Heart right ventricle (tissue), 16 donors: ENCODE measurements at regions not wholly inside any gene's neighbourhood (a gene's known extent, or its start where the extent isn't known, plus 50 kb on each side); places are given as distances from the start of the nearest gene placed in this dataset.

Experiments used
- ATAC-seq, 8 donors: fragments of 200-7000 bp; cut with Tn5 transposase; one replicate each; pipeline ENCODE4 v1.9.1; 2020; ENCODE audit warnings: mild to moderate bottlenecking in 8 of 8, moderate library complexity in 8 of 8, moderate number of reproducible peaks in 1 of 8
- DNase-seq, 2 donors: peaks; one replicate each; pipeline ENCODE4 v3.0.0-alpha.2; 2020
- H3K27ac ChIP-seq, 10 donors: fragments of 200-600 bp; sonication (generic) in 2 of 10; one replicate each; pipeline versions ENCODE4 v1.5.0 to v1.8.0; 2020 to 2022; ENCODE audit warnings: mild to moderate bottlenecking in 3 of 10
- H3K27me3 ChIP-seq, 7 donors: fragments of 200-600 bp; one replicate each; pipeline ENCODE4 v1.8.0; 2021 to 2022; ENCODE audit warnings: mild to moderate bottlenecking in 2 of 7
- H3K36me3 ChIP-seq, 9 donors: fragments of 200-600 bp; sonication (generic) in 1 of 9; one replicate each; pipeline versions ENCODE4 v1.5.0 to v1.8.0; 2020 to 2022; ENCODE audit warnings: mild to moderate bottlenecking in 2 of 9
- H3K4me1 ChIP-seq, 9 donors: fragments of 200-600 bp; sonication (generic) in 1 of 9; one replicate each; pipeline versions ENCODE4 v1.5.0 to v1.8.0; 2020 to 2022; ENCODE audit warnings: mild to moderate bottlenecking in 4 of 9
- H3K4me3 ChIP-seq, 10 donors: fragments of 200-600 bp; sonication (generic) in 2 of 10; one replicate each; pipeline versions ENCODE4 v1.5.0 to v1.8.0; 2020 to 2022; ENCODE audit warnings: mild to moderate bottlenecking in 7 of 10, moderate library complexity in 2 of 10
- H3K9me3 ChIP-seq, 11 donors: fragments of 200-600 bp in 10 of 11; sonication (generic) in 2 of 11; one replicate each; pipeline versions ENCODE4 v1.5.0 to v1.8.0; 2013 to 2022; ENCODE audit warnings: mild to moderate bottlenecking in 2 of 11, control low read depth in 1 of 11, moderate library complexity in 1 of 11
- WGBS, 2 donors: extraction: QIAGEN DNeasy Blood & Tissue Kit; methylation state at CpG; one replicate each; pipeline ENCODE4 v1.1.7; 2013; ENCODE audit warnings: inconsistent platforms in 1 of 2; 5-methylcytosine and 5-hydroxymethylcytosine counted together
- intact Hi-C, 10 donors: fragments of 100-400 bp; cut with DNase I; formaldehyde crosslinking; loops; one replicate each; pipeline versions ENCODE4 v1.11.1 to v1.14.2; 2022
- TF ChIP-seq, protein P1 (sequence below), 9 donors: fragments of 200-600 bp; sonication (generic) in 2 of 9; IDR thresholded peaks; one replicate each; pipeline versions ENCODE4 v1.5.0 to v1.8.0; 2021 to 2022; ENCODE audit warnings: antibody characterized with exemption in 9 of 9, mild to moderate bottlenecking in 5 of 9, moderate library complexity in 1 of 9
- donor health status: Arrhythmogenic right ventricular cardiomyopathy.
- donor health status: ischemic (EF 13 %, LVEDD 7.1; RV severe dilation, severe dysfunction).
- donor health status: healthy with polysubstance abuse.
- donor health status: DM: no; HTN: yes; CAD: no.
- donor health status: DM: no; HTN: no; CAD: no.
- donor health status: ischemic (EF 25% LVEDD 6.9; RV normal size, moderate dysfunction).
- donor health status: ischemic (EF 25% LVEDD 5.7; RV mildly dilated, moderate dysfunction).
- donor health status: healthy.
- donor health status: DM: yes; HTN: yes; CAD: no.
- donor health status: Ischemic cardiomyopathy.
- donor health status: ischemic (EF 35%, LVEDD 5.7; RV mildly dilated, moderate dysfunction).
- donor health status: nonischemic (EF 11% LVEDD 7.7; RV severe dilation, severe dysfunction).
- donor health status: DM: yes; HTN: yes; CAD: no.
- donor health status: PGD.
- donor health status: ischemic (EF 29% LVEDD 5.4; RV normal size, mild dysfunction).
- donor health status: nonischemic (EF 23%, LVEDD 6.1; RV moderate dilation, normal function).

DNA sequence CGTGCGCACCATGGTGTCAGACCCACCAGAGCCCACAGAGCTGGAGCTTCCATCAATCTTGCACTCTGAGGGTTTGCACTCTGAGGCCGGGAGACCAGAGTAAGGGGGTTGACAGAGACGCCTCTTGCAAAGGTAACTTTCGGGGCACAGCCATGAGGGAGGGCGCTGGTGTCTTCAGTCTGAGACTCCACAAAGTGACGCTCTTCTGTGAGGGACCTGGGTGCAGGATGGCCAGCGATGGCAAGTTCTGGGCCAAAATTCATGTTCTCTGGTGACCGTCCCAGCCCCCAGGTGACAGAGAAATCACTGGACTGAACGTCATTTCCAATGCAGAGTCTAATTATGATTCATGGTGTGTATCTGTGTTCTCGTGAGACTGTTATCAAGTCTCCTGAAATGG is 1395.2 kb downstream of the TBC1D22A start:
- Histone ChIP-seq H3K36me3 (no peaks in the 10 kb centered on the region), H3K4me3 (no peak overlapping the region), H3K27me3 (peaks cover 0 to 10% (median 6%) of the 10 kb centered on the region in 7 donors), H3K9me3 (peaks cover 0 to 7% (median 0%) of the 10 kb centered on the region in 11 donors), H3K4me1 (no peaks in the 10 kb centered on the region), H3K27ac (no peak overlapping the region)
- TF ChIP-seq, protein P1, sequence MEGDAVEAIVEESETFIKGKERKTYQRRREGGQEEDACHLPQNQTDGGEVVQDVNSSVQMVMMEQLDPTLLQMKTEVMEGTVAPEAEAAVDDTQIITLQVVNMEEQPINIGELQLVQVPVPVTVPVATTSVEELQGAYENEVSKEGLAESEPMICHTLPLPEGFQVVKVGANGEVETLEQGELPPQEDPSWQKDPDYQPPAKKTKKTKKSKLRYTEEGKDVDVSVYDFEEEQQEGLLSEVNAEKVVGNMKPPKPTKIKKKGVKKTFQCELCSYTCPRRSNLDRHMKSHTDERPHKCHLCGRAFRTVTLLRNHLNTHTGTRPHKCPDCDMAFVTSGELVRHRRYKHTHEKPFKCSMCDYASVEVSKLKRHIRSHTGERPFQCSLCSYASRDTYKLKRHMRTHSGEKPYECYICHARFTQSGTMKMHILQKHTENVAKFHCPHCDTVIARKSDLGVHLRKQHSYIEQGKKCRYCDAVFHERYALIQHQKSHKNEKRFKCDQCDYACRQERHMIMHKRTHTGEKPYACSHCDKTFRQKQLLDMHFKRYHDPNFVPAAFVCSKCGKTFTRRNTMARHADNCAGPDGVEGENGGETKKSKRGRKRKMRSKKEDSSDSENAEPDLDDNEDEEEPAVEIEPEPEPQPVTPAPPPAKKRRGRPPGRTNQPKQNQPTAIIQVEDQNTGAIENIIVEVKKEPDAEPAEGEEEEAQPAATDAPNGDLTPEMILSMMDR (IDR thresholded peaks at IDR 0.05), result no peak
- ATAC-seq (no peak), DNase-seq (no peak)
- WGBS, 2 donors, result 84 to 86% methylated on average over 11 of the region's 11 CpGs
- intact Hi-C loops, result no loop called here

DNA sequence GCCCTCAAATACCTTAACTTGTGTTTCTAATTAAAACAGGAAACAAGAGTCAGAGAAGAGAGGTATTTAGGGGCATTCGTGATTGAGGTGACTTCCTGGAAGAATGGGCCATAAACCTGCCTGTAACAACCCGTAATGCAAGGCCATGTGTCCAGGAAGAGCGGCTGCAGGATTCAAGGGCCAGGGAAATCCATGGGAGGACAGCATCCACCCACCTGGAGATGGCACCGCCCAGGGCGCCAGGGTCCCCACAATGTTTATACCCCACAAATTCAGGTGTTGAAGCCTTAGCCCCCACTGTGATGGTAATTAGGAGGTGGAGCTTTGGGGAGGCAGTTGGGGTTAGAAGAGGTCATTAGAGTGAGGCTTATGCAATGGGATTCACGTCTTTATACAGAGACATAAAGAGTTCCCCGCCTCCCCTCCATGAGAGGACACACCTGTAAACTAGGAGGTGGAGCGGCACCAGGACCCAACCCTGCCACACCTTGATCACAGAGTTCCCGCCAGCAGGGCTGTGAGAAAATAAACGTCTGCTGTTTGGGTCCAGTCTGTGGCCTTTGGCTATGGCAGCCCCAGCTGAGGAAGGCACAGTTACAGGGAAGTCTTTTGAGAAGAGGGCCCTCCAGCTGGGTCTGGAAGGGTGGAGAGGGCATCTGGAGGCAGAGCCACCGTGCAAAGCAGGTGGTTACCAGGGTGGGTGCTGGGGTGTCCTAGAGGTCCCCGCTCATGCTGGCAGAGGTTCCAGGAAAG is 1394.3 kb downstream of the TBC1D22A start:
- intact Hi-C loops, result no loop called here
- H3K9me3 ChIP-seq, result peaks cover 0 to 7% (median 0%) of the 10 kb centered on the region in 11 donors

GRCh38 chr22:48155446-48155845 is 1393.0 kb downstream of the TBC1D22A start:
- peaks cover 0 to 16% (median 11%) of the 10 kb centered on the region in 7 donors for H3K27me3 ChIP-seq
- no peaks in the 10 kb centered on the region for H3K36me3 ChIP-seq
- no peaks in the 10 kb centered on the region for H3K4me1 ChIP-seq
- no peak for ATAC-seq
- no peak overlapping the region for H3K4me3 ChIP-seq
- H3K9me3 ChIP-seq, result peaks cover 0 to 7% (median 0%) of the 10 kb centered on the region in 11 donors
- no peak overlapping the region for H3K27ac ChIP-seq
- DNase-seq, result no peak
- 68 to 73% methylated on average over 8 of the region's 8 CpGs for WGBS, 2 donors
- intact Hi-C loops, result no loop called here
- TF ChIP-seq, protein P1 (IDR thresholded peaks at IDR 0.05), result no peak

More for the DNA sequence above, 1394.3 kb downstream of the TBC1D22A start:
- no peak overlapping the region for H3K27ac ChIP-seq
- DNase-seq (no peak), ATAC-seq (no peak)
- H3K27me3 ChIP-seq, result peaks cover 0 to 16% (median 11%) of the 10 kb centered on the region in 7 donors
- no peaks in the 10 kb centered on the region for H3K4me1 ChIP-seq
- 71 to 72% methylated on average over 12 of the region's 12 CpGs for WGBS, 2 donors
- no peaks in the 10 kb centered on the region for H3K36me3 ChIP-seq
- H3K4me3 ChIP-seq, result no peak overlapping the region
- TF ChIP-seq, protein P1 (IDR thresholded peaks at IDR 0.05), result no peak

DNA sequence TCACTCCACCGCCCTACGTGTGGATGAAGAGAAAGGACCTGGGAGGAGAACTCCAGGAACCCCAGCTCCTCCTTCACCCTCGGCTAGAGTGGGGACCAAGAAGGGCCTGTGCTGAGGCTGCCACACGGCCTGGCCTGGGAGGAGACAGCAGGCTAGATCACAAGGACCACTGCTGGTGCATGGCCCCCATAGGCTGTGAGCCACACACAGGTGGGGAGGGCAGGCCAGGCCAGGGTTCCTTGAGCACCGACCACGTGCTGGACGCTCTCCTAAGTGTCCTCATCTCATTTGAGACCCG is 1392.4 kb downstream of the TBC1D22A start:
- intact Hi-C loops, result no loop called here
- DNase-seq, result no peak
- no peak for ATAC-seq
- TF ChIP-seq, protein P1 (IDR thresholded peaks at IDR 0.05), result no peak
- peaks cover 0 to 16% (median 11%) of the 10 kb centered on the region in 7 donors for H3K27me3 ChIP-seq
- no peaks in the 10 kb centered on the region for H3K4me1 ChIP-seq
- H3K27ac ChIP-seq, result no peak overlapping the region
- no peak overlapping the region for H3K4me3 ChIP-seq
- no peaks in the 10 kb centered on the region for H3K36me3 ChIP-seq
- H3K9me3 ChIP-seq, result peaks cover 0 to 7% (median 0%) of the 10 kb centered on the region in 11 donors
- 73 to 77% methylated on average over 8 of the region's 8 CpGs for WGBS, 2 donors
